Pulmonary artery endothelial cell (primary cell): ENCODE measurements at regions not wholly inside any gene's neighbourhood (a gene's known extent, or its start where the extent isn't known, plus 50 kb on each side); places are given as distances from the start of the nearest gene placed in this dataset.
A peak's percentile ranks its signal among the peaks of the same experiment; 100 is the strongest.
"Not testable (repeated sequence)": the region's sequence is repeated elsewhere in the genome, so short reads cannot be mapped to it uniquely, and the experiment has no call there.

Experiments
- DNase-seq: peaks from one replicate; pipeline ENCODE4 v3.0.0-alpha.2; 2011; ENCODE audit warnings: low read depth, low spot score

DNA sequence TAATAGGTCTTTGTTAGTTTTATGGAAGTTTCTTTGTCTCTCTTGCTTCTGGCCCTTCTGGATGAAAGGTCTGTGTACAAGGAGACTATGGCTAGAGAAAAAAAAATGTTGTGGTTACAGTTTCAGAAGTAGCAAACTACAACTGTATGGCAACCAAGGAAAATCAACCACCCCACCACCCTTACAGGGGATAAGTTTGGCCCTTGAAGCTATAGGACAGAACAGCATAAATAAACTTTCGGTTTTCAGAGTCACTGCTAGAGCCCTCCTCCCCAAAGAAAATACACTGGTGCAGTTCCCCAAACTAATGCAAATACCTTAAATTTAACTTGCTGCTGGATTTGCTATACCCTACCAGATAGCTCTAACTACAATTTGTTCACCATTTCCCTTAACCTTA is 1216.7 kb downstream of the EFNA5 start:
- DNase-seq = no peak

DNA sequence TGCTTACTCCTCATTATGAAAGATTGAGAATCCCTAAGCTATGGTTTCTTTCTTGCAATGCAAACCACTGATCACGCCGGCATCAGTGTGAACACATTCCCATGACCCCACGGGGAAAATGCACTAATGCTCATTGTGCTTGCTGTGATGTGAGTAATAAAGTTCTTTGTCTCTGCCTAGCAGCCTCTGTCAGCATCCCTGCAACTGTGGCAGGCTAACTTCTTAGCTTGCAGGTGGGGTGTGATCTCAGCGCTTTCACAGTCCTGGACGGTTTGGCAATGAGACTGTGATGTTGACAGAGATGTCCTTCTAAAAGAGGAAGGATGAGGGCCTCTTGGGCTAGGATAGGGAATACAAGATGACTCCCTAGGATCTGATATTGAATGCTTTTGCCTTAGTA is 1218.7 kb downstream of the EFNA5 start:
- no peak for DNase-seq

DNA sequence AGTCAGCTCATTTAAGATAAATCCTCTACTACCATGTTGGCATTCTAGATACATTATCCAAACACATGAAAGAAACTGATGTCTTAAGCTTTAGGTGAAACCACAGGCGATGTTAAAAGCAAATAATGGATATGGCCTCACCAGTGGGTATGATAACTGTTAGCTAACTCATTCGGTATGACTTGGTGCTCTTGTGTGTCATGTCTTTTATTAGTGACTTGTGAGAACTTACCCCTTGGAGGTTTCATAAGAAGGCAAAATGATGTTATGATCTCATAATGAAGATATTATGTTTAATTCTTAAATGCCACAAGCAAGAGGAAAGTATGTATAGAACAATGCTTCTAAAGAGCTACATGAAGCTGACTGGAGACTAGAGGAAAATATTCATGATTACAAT is 1227.0 kb downstream of the EFNA5 start:
- DNase-seq = no peak

DNA sequence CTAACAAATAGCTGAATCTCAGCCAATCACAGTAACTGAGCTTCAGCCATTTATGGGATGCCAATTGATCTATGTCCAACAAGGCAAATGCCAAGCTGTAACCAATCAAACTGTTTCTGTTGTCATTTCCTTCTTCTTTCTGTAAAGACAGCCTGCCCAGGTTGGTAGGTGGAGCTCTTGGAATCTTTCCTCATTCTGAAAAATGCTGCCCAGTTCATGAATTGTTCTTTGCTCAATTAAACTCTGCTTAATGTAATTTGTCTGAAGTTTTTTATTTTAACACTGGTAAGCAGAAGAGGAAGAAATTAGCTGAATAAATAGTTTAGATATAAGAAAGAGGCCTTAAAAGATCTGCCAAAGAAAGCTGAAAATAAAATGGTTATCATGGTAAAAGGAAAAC is 1235.6 kb downstream of the EFNA5 start:
- DNase-seq = no peak

DNA sequence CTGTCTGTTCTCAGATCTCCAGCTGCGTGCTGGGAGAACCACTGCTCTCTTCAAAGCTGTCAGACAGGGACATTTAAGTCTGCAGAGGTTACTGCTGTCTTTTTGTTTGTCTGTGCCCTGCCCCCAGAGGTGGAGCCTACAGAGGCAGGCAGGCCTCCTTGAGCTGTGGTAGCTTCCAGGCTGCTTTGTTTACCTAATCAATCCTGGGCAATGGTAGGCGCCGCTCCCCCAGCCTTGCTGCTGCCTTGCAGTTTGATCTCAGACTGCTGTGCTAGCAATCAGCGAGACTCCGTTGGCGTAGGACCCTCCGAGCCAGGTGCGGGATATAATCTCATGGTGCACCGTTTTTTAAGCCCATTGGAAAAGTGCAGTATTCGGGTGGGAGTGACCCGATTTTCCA is 1240.0 kb downstream of the EFNA5 start:
- not testable (repeated sequence) for DNase-seq

DNA sequence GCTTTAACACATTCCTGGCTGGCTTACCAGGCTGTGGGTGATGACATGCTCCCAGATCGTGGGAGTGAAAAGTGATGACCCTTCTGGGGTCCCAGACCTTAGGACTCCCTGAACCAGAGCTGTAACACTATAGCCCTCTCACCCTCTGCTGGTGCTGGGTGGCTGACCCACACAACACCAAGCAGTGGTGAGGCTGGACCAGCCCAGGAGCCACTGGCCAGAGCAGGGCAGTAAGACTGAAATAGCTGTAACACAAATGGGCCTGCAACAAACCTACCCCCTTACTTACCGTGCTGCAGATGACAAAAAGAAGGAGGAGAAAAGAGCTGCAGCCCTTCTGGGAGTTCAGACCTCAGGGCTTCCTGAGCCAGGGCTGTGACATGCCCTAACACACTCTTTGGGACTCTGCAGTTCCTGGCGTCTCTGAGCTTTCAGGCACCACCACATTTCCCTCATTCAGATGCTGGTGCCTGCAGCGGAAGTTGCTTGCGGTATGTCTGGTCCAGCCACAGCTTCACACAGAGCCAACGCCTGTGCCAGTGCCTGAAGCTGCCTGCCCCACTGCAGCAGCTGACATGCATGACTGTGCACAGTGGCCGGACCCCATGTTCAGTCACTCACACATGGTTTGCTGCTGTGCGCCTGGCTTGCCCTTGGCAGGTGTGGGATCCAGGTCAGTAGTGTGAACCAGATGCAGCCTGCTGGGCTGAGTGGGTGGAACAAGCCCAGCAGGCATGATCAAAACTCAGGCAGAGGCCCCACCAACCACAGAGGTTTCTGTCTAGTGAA is 1247.4 kb downstream of the EFNA5 start:
- DNase-seq = no peak

DNA sequence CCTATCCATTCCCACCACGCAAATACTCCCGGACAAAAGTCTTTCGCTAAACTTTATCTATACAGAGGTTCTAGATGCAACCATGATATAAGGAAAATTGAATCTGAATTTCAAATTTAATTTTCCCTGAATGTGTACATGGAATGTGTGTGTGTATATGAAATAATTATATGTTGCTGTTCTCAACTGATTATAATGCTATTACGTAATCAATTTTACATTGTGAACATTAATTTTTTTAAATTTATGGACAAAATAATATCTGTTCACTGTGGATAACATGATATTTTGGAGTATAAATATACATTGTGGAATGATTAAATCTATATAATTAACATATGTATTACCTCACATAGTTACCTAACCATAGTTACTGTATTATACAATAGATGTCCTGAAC is 1250.6 kb downstream of the EFNA5 start:
- no peak for DNase-seq

DNA sequence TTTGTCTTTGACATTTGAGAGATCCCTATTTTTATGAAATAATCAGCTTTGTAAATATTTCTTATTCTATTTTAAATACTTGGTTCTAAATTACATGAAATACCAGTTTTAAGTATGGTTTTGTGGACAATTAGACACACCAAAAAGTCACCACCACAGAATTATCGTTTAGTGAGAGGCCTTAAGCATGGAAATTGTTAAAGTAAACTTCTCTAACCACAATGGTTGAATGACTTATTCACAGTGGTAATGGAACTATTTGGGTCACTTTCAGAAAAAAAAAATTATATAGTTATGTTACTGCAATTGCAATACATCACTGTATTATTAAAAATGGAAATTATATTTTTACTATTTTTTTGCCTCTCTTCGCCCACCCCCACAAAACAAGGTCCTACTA is 1252.5 kb downstream of the EFNA5 start:
- DNase-seq = no peak

DNA sequence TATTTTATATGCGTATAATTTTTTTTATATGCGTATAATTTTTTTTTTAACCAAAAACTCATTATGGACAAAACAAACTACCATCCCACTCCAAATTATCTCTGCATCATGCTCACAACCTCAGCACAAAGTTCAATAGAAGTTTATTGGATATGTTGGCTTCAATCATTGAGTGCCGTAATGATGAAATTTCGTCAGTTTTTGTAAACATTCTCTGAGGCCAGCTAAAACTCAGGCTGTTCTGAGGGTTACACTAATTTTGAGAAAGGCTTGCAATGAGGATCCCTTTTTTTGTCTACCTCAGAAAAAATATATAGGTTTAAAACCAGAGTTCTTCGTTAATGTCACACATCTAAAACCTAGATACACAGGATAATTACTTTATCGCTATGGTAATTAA is 1253.2 kb downstream of the EFNA5 start:
- DNase-seq = no peak

DNA sequence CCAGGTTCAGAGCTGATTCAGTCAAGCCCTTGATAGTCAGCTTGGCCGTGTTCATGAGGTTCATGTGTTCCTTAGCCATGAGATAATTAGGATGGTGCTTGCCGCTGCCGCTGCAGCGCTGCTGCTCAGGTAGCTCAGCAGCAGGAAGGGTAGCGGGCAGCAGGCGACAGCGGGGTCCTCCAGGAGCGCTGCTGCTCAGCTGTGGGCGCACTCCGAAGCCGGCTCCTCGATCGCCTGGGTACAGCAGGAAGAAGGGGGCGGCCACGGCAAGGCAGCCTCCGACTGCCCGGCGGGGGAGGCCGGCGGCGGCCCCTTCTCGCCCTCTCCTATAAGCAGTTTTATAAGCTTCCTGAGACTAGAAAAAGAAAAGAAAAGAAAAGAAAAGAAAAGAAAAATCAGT is 1253.6 kb downstream of the EFNA5 start:
- no peak for DNase-seq

DNA sequence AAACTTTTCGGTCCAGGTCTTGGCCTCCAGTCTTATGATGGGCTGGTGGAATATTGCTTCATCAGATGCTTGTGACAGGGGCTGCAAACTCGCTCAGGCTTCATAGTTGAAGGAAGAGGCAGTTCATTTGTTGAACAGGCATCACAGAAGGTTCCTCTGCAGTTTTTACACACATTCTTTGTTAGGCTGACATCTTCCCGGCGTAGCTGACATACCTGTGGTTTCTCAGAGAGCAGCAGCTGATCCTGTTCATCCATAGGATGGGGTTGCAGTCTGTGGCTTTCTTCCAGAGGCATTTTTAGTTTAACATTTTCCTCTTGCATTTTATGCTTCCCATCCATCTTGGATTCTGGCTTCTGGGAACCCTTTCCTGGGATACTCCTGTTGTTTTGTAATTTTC is 1255.2 kb downstream of the EFNA5 start:
- no peak for DNase-seq

DNA sequence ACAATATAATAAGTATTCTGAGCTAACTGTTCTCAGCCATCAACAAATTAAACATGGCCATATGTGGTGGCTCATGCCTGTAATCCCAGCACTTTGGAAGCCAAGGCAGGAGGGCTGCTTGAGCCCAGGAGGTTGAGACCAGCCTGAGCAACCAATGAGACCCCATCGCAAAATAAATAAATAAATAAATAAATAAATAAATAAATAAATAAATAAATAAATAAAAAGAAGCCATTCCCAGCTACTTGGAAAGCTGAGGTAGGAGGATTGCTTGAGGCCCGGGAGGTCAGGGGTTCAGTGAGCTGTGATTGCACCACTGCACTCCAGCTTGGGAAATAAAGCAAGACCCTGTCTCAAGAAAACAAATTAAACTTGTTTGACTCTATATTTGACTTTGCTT is 1256.4 kb downstream of the EFNA5 start:
- DNase-seq = no peak

DNA sequence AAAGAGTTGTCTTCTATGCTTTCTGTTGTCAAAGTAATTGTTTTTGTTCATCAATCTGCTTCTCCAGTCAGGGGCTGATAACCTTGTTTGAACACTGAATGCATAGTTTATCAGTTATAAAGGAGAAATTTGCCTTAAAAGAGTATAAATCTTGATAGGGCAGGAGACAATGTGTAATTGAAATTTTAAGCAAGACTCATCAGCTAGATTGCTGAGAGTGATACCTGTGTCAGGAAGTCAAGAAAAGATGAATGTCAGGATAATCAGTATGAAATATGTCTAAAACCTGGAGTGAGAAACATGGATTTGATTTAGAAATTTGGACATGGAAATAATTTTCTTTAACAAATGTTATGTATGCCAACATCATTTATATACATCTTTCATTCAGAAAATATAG is 1258.1 kb downstream of the EFNA5 start:
- no peak for DNase-seq

DNA sequence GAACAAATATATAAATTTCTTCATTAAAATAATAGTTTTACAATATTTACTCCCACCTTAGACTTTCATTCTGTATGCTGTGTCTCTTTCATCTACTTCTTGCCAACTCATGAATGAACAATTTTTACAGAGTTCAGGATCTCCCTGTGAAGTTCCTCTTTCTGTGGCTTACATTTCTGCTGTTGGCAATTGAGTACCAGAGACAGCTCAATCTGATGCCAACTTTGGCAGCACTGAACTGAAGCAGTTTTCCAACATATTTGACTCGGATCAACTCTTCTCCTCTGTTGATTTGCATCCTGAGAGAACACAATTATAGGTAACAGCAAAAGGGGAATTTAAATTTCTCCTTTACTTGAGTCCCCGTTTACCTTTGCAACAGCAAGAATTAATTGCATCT is 1262.2 kb downstream of the EFNA5 start:
- DNase-seq = no peak

DNA sequence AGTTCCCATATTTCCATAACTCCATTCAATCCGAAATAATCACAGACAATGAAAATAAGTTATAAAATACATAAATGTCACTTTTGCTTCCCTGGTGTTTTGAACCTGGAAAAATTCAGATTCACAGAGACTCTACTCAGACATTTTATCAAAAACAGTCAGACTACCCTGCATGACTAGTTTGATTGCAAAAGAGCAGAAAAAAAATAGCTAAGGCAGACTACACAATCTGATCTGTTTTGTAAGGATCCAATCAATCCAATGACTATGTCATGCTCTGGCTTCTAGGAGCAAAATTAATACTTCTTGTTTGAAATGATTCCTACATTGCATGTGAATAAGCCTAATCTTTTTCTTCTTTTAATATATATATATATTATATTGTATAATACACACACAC is 1262.6 kb downstream of the EFNA5 start:
- DNase-seq = no peak

DNA sequence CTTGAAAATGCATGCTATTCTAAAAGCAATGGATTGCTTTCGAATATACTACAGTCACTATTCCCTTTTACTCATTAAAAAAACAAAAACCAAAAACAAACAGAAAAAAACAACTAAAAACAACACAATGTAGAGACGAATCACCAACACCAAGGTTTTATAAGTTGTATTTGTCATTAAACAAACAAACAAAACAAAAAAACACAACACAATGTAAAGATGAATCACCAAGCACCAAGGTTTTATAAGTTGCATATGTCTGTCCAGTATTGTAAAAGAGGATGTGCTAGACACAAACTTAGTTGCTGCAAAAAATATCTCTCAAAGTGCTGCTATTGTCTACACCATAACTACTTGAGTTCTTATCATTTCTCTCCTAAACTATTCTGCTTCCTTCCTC is 1269.2 kb downstream of the EFNA5 start:
- no peak for DNase-seq

DNA sequence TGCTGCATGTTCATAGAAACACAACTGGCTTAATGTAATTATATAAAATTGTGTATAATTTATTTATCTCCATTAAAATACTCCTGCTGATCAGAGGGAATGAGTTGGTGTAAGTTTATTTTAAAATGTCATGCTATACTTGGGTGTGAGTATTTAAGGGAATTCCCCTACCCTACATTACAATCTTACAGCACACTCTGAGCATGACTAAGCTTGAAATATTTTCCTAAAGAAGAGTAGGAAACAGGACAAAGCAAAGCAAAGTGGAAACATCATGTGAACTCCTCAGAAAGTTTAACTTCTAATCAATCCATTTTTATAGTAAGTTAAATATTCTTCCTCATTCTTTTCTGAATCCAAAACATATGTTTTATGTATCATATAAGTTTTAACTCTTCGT is 1271.3 kb downstream of the EFNA5 start:
- no peak for DNase-seq

DNA sequence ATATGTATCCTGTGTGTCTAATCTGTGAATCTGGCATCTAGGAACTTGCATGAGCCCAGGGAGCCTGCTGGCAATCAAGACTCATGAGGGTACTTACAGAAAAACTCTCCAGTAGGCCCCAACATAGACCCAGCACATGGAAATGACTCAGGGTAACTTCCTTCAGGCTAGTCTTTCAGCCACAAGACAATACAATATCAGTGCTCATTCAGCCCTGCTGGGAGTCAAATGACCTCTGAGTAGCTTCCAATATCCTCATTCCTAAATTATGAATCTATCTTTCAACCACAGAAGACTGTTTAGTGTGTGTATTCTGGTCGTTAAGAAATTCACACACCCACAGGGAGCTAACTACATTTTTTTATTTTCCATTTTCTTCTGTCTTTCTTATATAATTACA is 1273.0 kb downstream of the EFNA5 start:
- peak; percentile 73 for DNase-seq

DNA sequence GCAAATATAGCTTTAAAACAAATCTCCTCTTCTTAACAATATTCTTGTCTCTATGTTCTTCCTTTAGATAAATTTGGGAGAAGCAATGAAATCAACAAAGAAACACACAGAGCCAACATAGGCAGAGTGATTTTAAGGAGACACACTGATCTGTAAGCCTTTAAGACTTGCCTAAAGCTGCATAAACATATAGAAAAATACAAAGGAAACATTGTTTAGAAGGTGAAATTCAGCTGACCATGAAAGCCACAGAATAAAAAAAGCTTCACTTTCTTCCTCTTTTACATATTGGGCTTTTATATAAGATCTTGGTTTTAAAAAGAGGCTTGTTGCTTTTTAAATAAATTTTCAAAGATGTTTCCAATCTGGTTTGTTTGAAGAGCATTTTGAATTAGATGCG is 1277.5 kb downstream of the EFNA5 start:
- no peak for DNase-seq

DNA sequence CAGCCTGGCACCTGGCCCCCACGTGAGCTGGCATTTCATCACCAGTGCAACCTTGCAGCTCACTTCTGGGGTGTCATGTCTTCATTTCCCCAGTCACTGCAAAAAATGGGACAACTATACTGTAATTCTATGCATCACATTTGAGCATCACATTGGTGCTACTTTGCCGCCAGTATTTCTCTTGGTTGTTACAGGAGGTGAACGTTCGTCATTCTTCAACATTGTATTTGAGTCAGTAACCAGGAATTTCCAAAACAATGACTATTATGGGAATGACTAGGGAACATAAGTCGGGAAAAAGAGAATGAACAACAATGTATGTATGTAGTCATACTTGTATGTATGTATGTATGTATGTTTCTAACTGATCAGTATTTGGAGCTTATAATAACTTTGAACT is 1278.0 kb downstream of the EFNA5 start:
- no peak for DNase-seq

DNA sequence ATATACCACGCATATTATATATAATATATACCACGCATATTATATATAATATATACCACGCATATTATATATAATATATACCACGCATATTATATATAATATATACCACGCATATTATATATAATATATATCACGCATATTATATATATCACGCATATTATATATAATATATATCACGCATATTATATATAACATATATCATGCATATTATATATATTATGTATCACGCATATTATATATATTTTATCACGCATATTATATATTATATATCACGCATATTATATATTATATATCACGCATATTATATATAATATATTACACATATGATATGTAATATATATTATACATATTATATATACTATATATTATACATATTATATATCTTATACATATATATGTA is 1283.0 kb downstream of the EFNA5 start:
- not testable (repeated sequence) for DNase-seq

DNA sequence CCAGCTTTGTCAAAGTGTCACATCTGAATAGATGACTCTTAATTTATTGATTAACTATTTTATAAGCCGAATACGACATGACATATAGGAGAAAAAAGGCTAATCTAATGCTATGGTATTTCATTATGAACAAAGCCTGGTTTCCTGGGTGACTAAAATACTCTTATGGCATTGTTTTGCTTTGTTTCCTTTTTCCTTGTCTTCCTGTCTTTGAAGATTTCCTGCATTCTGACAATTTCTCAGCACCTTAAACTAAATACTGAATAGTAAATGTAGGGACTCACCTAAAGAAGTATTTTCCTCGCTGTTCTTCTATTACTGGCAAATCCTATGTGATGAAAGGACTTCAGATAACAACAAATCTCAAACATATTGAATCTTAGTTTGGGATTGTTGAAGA is 1284.5 kb downstream of the EFNA5 start:
- DNase-seq = no peak

DNA sequence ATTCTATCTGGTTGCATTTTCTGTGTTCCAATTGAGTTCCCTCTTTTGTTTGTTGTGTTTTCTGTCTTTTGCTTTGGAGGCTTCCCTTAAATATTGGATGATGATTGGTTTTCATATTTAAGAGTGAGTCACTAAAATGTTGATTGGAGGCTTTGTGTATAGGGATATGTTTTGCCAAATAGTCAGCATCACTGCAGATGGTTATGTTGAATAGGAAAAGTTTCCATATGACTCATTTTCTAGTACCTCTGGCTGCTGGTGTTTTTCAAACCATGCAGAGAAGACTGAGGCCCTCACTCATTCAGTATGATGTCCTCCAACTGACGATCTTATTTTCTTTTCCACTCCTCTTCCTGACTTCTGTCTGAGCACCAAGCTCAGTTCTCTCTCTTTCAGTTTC is 1290.0 kb downstream of the EFNA5 start:
- no peak for DNase-seq

DNA sequence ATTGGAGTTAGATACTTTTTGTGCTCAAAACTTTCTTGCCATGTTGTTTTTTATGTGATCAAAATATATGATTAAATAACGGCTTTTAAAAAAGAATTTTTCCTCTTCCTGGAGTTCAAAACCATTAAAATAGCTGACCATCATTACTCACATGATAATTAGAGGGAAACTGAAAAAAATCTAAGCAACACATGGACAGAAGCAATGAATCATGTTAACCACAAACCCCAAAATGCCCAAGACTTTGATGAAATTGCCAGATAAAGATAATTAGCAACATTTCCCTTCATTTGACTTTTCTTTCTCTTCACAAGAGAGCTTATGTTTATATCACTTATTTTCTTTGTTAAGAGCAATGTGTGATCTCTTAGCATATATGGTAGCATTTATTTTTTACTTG is 1294.2 kb downstream of the EFNA5 start:
- DNase-seq = no peak
